ENCODE measurements at regions not wholly inside any gene's neighbourhood (a gene's known extent, or its start where the extent isn't known, plus 50 kb on each side); places are given as distances from the start of the nearest gene placed in this dataset.
A peak's percentile ranks its signal among the peaks of the same experiment; 100 is the strongest.

DNA sequence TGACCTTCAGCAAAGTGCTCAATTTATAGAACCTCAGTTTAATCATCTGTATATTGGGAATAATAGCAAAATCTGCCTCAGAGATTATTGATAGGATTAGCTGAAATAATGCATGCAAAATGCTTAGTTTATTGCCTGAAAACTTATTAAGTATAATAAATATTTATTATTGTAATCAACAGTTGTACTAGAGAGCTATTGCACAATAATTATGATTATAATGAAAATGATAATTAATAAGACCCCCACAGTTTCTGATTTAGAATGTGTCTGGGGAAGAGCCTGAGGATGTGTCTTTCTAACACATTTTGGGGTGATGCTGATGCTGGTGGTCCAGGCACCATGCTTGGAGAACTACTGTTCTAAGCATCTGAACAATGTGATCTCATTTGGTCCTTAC lies 419.6 kb downstream of the NPIPA7 start:
- DNase-seq = no peak

DNA sequence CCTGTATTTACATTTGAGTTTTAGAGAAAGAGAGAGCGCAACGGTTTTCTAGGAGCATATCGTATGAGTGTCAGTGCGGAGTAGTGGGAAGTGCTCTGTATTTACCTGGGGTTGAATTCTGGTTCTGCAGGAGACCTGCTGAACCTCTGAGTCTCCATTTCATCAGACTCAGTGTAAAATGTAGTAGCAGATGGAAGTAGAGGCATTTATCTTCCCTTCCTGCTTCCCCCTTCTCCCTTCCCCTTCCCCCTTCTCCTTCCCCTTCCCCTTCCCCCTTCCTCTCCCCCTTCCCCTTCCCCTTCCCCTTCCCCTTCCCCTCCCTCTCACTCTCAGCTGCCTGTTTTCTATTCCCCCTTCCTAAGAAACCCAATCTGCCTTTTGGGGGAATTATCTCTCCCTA lies 426.9 kb downstream of the NPIPA7 start:
- no peak for DNase-seq

DNA sequence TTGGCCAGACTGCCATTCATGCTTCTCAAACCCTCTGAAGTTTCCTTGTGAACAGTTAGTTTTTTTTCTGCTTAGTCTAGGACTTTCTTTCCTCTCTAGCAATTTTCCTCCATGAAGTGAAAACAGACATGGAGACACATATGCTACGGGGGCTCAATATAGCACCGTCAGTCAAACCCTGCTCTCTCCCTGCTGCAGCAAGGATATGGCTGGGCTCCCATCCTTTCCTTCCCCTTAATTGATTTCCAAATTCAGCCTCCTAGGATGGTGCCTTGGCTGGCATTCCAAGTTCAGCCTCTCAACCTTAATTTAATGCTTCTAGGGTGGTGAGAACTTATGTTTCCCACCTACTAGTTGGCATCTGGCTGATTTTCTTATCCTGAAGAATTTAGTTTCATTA lies 436.7 kb downstream of the NPIPA7 start:
- no peak for DNase-seq

DNA sequence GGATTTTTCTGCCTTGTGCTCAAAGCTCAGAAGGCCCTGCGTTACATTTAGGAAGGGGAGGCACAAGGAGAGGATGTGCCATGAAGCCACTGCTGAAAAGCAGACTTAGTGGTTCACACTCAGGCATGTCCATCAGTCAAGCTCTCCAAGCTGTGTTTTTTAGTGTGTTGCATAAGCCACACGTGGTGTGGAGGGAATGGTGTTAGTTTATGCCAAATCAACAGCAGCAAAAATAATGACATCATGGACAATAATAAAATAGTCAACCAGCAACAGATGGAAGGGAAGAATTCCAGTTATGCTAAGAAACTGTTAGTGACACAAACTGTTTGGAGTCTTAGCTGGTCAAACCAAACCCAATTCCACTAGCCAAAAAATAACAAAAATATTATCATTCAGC lies 438.3 kb downstream of the NPIPA7 start:
- no peak for DNase-seq

DNA sequence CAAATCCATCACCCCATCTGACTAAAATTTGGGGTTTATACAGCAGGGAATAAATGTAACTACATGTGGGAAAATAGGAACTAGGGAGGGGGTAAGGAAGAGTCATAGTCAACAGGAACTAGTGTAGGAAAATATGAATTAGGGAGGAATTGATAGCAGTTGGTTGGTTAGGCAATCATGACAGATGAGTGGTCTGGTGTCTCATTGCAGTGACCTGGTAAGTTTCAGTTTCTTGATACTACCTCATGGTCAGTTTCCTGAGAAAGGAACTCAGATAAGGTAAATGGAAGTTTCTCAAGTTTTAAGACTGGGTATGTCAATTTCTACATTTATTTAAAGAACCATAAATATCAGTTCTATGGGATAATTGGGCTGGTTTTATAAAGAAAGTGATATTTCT lies 442.3 kb downstream of the NPIPA7 start:
- no peak for DNase-seq

DNA sequence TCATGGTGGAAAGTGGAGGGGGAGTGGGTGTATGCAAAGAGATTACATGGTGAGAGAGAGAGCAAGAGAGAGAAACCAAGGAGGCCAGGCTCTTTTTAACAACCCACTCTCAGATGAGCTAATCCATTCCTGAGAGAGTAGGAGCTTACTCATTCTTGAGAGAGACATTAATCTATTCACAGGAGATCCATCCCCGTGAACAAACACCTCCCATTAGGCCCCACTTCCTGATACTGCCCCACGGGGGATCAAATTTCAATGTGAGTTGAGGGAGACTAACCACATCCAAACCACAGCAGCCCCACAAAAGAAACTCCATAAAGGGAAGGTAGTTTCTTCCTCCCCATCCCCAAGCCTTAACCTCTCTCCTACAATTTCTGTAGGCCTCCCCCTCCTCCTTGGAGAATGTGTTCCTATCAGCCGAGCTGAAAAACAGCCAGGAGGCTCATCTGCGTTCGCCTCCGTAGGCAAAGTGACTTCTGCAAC lies 450.0 kb downstream of the NPIPA7 start:
- DNase-seq = no peak

DNA sequence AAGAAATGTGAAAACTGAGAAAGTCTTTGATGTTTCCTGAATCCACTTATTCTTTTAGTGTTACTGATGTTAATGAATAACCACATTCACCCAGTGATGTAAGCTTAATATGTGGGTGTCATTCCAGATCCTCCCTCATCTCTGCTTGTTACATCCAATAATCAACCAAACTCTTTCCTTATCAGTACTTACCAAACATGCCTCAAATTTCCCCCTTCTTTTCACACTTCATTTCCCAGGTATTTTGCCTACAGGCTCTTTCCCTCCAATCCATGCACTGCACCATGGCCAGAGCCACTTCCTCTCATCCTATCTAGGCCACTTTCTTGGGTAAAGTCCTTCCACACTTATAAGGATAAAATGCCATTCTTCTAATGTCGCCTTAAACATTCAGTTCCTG lies 451.5 kb downstream of the NPIPA7 start:
- DNase-seq = no peak

DNA sequence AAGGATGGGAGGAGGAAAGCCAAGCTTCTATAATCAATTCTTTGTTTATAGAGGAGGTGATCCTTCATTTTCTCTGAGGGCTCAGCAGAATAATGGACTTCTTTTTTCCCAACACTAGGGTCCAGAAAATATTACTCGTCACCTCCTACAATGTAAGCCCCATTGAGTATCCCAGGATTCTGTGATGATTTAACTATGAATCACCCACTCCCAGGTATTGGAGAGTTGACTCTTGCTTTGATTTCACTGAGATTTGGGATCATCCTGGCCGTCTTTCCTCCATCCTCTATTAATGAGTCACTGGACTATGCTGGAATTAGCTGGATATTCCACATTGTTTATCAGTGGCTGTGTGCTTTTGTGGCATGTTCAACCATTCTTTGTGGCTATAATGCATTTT lies 452.0 kb downstream of the NPIPA7 start:
- DNase-seq = no peak

DNA sequence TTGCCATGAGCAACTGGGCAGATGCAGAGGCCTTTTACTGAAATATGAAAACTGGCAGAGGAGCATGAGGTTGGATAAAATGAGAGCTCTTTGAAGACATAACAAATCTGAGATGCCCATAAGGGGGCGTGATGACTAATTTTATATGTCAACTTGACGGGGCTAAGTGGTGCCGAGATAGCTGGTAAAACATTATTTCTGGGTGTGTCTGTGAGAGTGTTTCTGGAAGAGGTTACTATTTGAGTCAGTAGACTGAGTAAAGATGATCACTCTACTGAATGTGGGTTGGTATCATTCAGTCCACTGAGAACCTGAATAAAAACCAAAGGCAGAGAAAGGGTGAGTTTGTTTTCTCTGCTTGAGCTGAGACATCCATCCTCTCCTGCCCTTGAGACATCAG lies 454.2 kb downstream of the NPIPA7 start:
- no peak for DNase-seq

DNA sequence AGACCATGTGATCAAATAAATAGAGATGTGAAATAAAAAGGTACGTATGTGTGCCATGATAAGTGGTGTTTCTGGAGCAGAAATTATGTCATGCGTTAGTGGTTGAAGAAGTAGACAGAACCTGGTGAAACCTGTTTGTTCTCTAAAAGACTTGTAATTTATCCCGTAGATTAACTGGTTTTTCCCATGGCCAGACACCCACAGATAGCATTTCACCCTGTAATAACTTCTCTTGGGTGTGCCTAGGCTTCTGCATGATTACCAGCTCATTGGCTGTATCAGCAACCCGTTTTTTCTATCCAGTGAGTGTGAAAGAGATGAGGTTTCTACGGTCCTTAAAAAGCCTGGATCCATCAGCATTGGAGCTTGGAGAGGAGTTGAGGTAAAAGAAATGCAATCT lies 471.3 kb downstream of the NPIPA7 start:
- no peak for DNase-seq

DNA sequence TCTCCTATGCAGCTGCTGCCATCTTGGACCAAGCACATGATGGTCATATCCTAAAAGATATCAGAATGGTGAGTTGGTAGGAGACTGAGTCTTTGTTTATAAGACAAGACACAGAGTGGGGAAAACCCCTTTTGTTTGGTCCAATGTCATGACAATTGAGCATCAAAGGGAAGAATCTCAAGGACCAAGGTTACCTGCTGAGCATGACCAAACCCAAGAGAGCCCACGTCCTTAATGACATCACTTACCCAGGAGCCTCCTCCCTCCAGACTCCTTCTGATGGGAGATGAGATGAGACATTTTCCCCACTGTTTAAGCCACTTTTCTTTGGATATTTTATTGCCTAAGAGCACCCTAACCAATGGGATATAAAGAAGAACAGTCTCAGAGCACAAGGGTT lies 478.1 kb downstream of the NPIPA7 start:
- DNase-seq = no peak

DNA sequence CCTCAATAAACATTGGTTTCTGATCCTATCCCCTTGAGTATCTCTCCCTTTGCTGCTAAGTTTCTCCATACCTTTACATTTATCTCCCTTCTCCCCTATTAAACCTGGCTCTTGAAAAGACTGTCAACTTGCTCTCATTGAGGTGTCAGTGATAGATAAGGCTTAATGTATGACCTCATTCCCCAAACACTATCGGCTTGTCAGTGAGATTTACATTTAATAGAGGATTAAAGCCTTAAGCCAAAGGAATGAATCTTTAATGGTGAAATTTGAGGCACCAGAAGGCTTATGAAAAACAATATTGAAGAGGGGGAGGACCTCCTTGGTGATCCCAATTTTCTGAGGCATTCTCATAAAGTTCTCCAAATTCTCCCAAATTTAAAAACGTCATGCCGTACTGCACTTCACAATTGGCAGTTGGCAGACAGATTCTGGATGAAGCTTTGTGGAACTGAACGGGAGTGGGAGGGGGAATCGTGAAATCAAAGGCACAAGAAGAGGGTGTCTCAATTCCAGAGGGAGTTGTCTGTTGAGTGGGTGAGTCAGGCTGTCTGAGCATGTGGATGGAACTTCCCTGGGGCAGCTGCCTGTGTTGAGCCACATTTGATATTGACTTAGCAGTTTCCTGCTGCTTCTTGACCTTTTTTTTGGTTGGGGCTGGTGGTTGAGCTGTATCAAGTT lies 478.8 kb downstream of the NPIPA7 start:
- peak in 1 of 2 donors; percentile 3 for DNase-seq

DNA sequence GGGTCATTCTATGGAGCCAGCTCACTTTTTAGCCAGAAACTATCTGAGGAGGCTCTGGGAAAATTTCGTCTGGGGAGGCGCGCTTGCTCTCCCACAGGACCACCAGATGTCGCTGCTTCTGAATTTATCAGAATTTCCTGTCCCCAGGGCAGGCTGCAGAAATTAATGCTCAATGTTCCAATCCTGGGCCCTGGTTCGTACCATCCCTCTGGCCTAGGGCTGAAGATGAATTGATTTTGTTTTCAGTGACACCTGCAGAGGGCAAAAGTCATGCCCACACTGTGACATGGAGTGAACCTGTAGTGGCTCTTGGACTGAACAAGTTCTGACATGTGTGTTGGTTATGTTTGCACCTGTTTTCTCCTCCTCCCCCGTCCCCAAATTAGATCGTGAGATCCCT lies 482.6 kb downstream of the NPIPA7 start:
- DNase-seq = peak; percentile 40 to 51

DNA sequence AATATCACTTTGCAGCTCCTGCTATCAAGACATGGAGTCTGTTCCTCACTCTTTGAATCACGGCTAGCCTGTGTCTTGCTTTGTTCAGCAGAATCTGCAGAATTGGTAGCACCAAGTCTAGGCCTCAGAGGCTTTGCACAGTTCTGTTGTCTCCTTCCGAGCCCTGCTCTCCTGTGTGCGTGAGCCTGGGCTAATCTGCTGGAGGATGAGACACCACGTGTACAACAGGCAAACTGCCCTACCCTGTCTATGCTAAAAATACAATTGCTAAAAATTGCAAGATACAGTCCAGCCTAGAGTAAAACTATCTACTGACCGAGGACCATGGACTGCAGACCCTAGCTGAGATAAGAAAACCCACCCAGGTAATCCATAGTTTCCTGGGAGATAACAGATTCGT lies 484.7 kb downstream of the NPIPA7 start:
- DNase-seq = no peak

DNA sequence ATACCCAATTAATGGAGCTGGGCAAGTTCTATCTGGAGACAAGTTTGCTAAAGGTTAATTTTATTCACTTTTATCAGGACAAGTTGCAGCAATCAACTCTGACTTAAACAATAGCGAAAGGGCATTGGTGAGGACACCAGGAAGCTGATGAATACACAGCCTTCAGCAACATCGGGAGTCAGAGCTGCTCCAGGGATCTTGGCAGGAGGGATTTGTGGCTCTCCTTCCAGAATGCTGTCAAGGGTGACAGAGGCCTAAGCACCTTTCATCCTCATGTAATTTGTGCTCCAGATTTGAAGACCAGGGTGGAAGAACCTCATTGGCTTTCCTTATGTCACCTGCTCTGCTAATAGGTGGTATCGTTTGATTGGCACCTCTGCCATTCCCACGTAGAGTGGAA lies 485.6 kb downstream of the NPIPA7 start:
- DNase-seq = no peak

DNA sequence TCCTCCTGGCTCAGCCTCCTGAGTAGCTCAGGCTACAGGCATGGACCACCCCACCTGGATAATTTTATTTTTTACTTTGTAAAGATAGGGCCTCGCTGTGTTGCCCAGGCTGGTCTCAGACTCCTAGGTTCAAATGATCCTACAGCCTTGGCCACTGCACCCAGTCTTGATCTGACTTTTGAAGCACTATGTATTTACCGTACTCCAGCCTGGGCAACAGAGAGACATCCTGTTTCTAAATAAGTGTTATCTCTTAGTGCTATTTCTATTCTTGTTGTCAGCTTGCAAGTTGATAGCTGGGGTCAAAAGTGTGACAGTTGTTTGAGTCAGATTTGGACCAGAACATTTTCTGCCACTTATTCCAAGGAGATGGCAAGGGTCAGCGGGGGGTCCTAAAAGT lies 486.4 kb downstream of the NPIPA7 start:
- DNase-seq = no peak

DNA sequence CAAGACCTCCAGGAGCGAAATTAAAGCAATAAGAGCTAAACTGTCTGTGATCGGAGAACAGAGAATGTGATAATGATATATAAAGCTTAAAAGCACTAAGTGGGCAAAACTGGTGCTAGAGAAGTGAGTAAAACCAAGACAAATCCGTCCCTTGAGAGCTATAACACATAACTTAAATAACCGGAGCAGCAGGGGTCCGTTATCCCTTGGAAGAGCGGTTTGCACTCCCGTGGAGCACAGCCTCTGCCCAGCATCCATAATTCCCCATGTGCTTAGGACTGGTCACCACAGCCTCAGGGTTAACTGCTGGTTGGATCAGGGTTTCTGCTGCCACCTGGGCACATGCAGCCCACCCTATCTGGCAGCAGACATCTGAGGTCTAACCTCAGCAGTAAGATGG lies 489.0 kb downstream of the NPIPA7 start:
- DNase-seq = no peak

DNA sequence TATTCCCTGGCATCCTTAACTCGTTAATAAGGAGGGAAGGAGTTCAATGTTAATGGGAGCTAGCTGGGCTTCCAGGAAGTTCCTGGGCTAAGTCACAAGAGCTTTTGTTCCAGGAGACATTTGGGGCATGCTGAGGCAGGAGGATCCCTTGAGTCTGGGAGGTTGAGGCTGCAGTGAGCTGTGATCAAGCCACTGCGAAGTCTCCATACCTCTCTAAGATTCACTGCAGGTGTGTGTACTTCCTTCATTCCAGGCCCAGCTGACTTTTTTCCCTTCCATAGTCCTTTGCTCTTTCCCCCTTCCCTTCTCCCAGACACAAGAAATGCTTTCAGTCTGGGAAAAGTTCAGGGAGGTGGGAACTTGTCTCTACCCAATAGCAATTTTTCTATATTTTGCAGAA lies 489.8 kb downstream of the NPIPA7 start:
- DNase-seq = no peak

DNA sequence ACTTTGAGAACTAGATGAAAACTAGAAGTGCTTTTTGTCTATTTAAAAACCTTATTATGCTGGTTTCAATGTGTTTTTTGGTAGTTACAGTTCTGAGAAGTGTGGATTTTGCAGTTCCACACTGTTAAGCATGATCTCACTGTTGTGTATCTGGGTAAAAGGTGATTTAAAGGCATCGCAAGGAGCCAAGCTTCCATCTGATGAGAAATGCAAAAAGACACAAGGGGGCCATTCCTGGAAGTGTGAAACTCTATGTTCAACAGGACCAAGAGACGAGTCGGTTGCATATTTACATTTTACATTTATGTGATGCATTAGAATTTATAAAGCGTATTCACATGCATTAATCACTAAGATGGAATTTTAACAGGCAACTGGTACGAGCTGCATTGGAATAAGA lies 490.8 kb downstream of the NPIPA7 start:
- no peak for DNase-seq

DNA sequence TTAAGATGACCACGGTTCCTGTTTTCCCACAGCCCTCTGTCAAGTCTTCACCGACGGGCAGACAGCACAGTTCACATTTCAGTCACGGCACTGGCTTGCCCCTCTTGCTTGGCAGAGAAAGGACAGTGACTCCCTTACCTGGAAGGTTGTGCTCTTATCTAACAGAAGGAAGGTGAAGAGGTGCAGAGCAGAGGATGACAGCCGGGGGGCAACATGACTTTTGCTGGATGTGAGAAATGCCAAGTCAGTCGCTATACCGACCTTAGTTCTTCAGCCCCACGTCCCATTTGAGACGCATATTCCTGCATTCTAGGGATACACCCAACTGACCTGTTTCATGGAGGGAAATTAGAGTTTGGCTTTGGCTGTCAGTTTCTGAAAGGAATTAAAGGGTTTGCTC lies 492.3 kb downstream of the NPIPA7 start:
- no peak for DNase-seq

DNA sequence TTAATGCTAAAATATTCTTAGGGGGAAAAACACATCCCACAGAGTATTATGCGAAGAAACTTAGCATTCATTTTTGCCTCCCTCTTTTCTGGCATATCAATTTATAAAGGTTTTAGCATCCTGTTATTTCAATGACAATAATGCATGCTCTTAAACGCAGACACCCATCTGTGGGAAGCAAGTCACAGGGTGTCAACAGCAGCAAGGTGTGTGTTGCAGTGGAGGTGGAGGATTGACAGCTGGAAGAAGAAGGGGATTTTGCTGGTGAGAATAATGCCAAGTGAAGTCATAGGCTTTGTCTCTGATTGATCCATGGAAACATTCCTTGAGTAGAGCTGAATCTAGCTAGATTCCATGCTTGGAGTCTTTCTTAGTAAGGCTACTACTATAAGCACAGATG lies 498.1 kb downstream of the NPIPA7 start:
- no peak for DNase-seq

DNA sequence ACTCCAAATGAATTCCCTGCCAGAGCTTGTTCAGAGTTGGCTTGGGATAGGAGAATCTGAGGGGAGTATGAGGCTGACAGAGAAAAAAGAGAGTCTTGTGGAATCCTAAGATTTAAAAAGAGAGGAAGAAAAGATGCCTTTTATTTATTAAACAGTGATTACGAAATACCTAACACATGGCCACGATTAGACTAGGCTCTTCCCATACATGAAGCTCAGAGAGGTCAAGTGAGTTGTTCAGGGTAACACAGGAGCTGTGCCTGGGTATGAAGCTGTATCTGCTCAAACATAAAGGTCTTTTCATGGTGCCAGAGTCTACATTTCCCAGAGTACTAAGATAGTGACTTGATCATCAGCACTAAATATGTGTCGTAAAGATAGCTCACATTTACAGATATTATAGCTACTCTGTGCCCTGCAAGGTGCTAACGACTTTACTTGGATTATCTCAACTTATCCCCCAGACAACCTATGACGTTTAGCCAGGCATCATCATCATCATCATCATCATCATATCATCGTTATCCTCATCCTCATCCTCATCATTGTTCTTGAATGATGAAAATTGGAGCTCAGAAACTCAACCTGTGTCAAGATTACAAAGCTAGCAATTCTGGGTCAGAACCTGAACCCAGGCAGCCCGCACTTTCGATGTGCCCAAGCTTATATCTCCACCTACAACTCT lies 500.8 kb downstream of the NPIPA7 start:
- no peak for DNase-seq

DNA sequence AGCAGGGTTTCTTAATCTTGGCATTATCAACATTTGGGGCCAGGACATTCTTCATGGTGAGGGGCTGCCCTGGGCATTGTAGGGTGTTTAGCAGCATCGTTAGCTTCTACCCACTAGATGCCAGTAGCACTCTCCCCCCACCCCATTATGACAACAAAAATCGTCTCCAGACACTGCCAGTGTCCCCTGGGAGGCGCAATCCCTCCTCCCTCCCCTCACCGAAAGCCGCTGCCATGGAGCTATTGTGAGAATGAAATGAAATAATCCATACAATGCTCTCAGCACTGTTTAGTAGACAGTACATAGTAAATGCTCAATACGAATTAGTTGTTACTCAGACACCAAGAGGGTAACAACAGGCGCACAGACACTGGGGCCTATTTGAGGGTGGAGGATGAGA lies 502.9 kb downstream of the NPIPA7 start:
- DNase-seq = no peak

DNA sequence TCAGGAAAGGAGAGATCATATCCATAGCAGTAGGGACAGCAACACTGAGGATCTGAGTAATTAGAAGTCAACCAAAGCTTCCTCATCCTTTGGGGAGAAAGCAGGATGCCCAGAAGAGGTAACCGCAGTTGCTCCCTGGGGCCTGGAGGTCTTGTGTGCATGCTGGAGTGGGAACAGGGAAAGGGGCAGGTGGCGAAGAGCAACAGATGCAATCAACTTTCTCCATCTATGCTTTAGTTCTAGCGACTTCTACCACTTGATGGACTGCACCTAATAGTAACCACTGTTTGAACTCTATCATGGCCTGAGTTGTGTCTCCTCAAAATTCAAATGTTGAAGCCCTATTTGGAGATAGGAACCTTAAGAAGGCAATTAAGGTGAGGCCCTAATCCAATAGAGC lies 503.8 kb downstream of the NPIPA7 start:
- no peak for DNase-seq

DNA sequence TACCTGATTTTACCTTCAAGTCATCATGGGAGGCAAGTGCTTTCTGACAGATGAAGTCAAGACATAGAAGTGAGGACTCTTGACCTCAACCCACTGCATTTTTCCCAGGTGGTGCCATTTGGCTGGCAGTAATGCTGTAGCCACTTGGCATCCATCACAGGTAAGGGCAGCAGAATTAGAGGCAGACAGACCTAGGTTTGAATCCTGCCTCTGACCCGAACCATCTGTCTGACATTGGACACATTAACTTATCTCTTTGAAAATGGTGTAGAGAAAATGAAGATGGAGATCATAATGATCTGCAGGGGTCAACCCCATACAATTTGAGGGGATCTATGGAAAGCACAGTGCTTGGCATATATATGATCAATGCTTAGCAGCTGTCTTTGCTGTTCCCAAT lies 505.5 kb downstream of the NPIPA7 start:
- DNase-seq = no peak
